ENCODE measurements at regions not wholly inside any gene's neighbourhood (a gene's known extent, or its start where the extent isn't known, plus 50 kb on each side); places are given as distances from the start of the nearest gene placed in this dataset.

DNA sequence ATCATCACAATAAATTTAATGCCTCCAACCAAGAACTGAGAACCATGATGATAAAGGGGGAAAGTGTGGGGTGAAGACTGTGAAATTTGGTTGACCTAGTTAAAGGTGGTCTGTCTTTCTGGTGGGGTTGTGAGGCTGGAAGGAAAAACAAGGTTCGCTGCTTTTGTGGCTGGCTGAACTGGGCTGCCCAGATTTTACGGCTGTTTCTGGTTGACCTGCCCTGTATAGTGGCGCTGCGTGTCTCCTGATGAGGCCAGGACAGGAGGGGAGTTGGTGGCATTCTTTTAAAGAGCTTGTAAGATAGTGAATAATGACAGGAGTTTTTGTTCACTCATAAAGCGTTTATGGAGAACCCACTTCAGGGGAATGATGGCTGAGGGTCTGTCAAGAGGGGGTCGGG, 101.8 kb downstream of the CYP26A1 start:
- H3K27ac Mint-ChIP-seq (ENCODE audit: unreplicated experiment), result no peak overlapping the region

DNA sequence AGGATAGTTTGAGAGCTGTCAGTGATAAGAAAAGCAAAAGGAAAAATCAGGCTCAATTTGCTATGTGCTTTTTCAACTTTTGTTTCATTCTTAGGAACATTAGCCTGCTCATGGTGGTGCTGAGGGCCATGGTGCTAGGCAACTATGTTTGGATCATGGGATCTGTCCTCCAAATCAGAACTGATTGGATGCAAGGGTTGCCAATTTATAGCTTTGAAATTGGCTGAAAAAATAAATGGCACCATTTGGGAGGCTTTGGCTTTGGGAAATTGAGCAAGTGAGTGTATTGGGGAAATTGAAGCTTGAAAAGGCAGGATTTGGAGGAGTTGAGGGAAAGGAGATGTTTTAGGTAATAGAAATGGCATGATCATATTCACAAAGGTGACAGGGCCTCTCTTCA, 103.8 kb downstream of the CYP26A1 start:
- Mint-ChIP-seq H3K4me1 (ENCODE audit: unreplicated experiment) (no peaks in the 10 kb centered on the region), H3K27ac (ENCODE audit: unreplicated experiment) (no peak overlapping the region), H3K27me3 (ENCODE audit: unreplicated experiment) (no peaks in the 10 kb centered on the region), H3K36me3 (ENCODE audit: low read depth, unreplicated experiment) (no peaks in the 10 kb centered on the region), H3K4me3 (ENCODE audit: unreplicated experiment) (no peak overlapping the region), H3K9me3 (ENCODE audit: unreplicated experiment) (no peaks in the 10 kb centered on the region)
- TF ChIP-seq, protein P1, sequence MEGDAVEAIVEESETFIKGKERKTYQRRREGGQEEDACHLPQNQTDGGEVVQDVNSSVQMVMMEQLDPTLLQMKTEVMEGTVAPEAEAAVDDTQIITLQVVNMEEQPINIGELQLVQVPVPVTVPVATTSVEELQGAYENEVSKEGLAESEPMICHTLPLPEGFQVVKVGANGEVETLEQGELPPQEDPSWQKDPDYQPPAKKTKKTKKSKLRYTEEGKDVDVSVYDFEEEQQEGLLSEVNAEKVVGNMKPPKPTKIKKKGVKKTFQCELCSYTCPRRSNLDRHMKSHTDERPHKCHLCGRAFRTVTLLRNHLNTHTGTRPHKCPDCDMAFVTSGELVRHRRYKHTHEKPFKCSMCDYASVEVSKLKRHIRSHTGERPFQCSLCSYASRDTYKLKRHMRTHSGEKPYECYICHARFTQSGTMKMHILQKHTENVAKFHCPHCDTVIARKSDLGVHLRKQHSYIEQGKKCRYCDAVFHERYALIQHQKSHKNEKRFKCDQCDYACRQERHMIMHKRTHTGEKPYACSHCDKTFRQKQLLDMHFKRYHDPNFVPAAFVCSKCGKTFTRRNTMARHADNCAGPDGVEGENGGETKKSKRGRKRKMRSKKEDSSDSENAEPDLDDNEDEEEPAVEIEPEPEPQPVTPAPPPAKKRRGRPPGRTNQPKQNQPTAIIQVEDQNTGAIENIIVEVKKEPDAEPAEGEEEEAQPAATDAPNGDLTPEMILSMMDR (IDR thresholded peaks at IDR 0.05; ENCODE audit: unreplicated experiment), result no peak
- no peak for DNase-seq (ENCODE audit: low spot score)

More for the DNA sequence above, 101.8 kb downstream of the CYP26A1 start:
- Mint-ChIP-seq H3K9me3 (ENCODE audit: unreplicated experiment) (no peaks in the 10 kb centered on the region), H3K36me3 (ENCODE audit: low read depth, unreplicated experiment) (peaks cover under 1% of the 10 kb centered on the region), H3K4me1 (ENCODE audit: unreplicated experiment) (no peaks in the 10 kb centered on the region), H3K4me3 (ENCODE audit: unreplicated experiment) (no peak overlapping the region), H3K27me3 (ENCODE audit: unreplicated experiment) (no peaks in the 10 kb centered on the region)
- TF ChIP-seq, protein P1 (IDR thresholded peaks at IDR 0.05; ENCODE audit: unreplicated experiment), result no peak
- no peak for DNase-seq (ENCODE audit: low spot score)

DNA sequence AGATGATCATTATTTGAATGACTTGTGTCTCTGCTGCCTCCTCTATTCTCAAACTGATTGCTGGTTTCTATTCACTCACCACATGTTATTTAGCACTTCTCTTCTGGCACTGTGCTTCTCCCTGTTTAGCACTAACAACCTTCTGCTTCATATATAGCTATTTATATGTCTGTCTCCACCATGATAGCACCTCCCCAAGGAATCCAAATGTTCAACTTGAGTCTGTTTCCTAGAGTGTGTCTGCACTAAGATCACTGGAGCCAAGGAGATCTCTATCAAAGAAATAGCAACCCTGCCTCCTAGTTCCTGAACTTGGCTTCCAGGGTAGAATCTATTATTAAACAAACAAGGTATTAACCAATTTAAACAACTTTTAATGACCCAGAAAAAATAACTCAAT, 104.5 kb downstream of the CYP26A1 start:
- Mint-ChIP-seq H3K9me3 (ENCODE audit: unreplicated experiment) (no peaks in the 10 kb centered on the region), H3K4me1 (ENCODE audit: unreplicated experiment) (no peaks in the 10 kb centered on the region), H3K27me3 (ENCODE audit: unreplicated experiment) (no peaks in the 10 kb centered on the region), H3K36me3 (ENCODE audit: low read depth, unreplicated experiment) (no peaks in the 10 kb centered on the region), H3K4me3 (ENCODE audit: unreplicated experiment) (no peak overlapping the region), H3K27ac (ENCODE audit: unreplicated experiment) (no peak overlapping the region)
- TF ChIP-seq, protein P1 (IDR thresholded peaks at IDR 0.05; ENCODE audit: unreplicated experiment), result no peak
- DNase-seq (ENCODE audit: low spot score), result no peak

DNA sequence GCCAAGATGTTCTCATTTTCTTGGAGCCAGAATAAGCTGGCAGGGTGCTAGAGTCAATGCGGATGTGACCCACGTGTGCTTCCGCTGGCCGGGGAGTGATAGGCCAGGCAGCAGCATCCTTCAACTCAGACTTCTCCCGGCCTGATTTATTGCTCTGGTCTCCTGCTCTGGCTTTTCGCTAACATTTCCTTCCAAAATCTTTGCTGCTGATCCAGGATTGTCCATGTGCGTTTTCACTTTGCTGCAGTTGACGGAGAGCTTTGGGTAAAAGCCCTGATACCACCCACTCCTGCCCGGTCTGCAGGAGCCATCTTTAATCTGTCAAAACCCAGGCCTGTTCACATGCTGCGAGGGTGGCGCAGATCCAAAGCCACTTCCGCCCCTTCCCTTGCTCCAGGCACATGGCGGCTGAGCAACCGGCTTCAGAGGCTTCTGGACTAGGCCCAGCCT, 106.8 kb downstream of the CYP26A1 start:
- no peaks in the 10 kb centered on the region for H3K9me3 Mint-ChIP-seq (ENCODE audit: unreplicated experiment)
- H3K4me3 Mint-ChIP-seq (ENCODE audit: unreplicated experiment), result no peak overlapping the region
- TF ChIP-seq, protein P1 (IDR thresholded peaks at IDR 0.05; ENCODE audit: unreplicated experiment), result no peak
- H3K27me3 Mint-ChIP-seq (ENCODE audit: unreplicated experiment), result no peaks in the 10 kb centered on the region
- no peak for DNase-seq (ENCODE audit: low spot score)
- H3K36me3 Mint-ChIP-seq (ENCODE audit: low read depth, unreplicated experiment), result no peaks in the 10 kb centered on the region
- H3K4me1 Mint-ChIP-seq (ENCODE audit: unreplicated experiment), result no peaks in the 10 kb centered on the region
- H3K27ac Mint-ChIP-seq (ENCODE audit: unreplicated experiment), result no peak overlapping the region

DNA sequence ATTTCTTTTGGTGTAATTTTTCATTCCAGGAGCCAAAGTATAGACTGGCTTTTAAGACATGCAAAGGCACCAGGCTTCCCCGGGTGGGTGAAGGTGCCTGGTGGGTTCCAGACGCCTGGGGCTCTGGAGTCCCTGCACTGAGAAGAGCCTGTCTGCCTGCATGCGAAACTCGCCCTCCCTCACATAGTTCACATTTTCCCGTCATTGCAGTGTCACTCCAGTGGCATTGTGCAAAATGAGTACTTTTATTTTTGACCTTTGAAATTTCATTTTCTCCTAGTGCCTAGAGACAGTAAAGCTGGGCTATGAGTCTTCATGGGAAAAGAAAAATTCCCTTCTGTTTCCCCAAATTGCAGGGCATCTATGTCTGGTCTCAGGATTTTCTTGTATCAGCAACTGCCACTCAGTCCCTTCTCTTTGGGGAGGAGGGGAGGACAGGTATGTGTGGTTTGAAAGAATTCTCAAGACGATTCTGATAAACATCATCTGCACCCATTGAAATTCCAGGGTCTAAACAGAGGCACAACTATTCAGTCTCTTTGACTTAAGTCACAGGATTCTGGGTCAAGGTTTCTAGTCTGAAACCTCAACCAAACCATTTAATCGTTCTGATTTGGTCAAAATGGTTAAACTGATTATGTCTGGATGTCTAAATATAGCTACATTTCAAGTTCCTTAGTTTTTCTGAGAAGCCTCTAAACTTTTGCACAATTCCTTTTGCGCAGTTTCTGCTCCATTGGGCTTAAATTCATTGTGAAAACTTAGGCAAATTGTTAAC, 107.8 kb downstream of the CYP26A1 start:
- no peaks in the 10 kb centered on the region for H3K36me3 Mint-ChIP-seq (ENCODE audit: low read depth, unreplicated experiment)
- no peaks in the 10 kb centered on the region for H3K4me1 Mint-ChIP-seq (ENCODE audit: unreplicated experiment)
- no peak overlapping the region for H3K4me3 Mint-ChIP-seq (ENCODE audit: unreplicated experiment)
- no peaks in the 10 kb centered on the region for H3K27me3 Mint-ChIP-seq (ENCODE audit: unreplicated experiment)
- DNase-seq (ENCODE audit: low spot score), result no peak
- H3K9me3 Mint-ChIP-seq (ENCODE audit: unreplicated experiment), result no peaks in the 10 kb centered on the region
- no peak overlapping the region for H3K27ac Mint-ChIP-seq (ENCODE audit: unreplicated experiment)
- TF ChIP-seq, protein P1 (IDR thresholded peaks at IDR 0.05; ENCODE audit: unreplicated experiment), result no peak
